IMR-90 (cell line): ENCODE measurements at regions not wholly inside any gene's neighbourhood (a gene's known extent, or its start where the extent isn't known, plus 50 kb on each side); places are given as distances from the start of the nearest gene placed in this dataset.
"Not testable (repeated sequence)": the region's sequence is repeated elsewhere in the genome, so short reads cannot be mapped to it uniquely, and the experiment has no call there.

Experiments used
- BHLHE40 ChIP-seq: fragments of 150-350 bp; IDR thresholded peaks from 2 replicates; pipeline ENCODE4 v1.6.1; 2016; ENCODE audit warnings: mild to moderate bottlenecking, low read depth, low read length
- CEBPB ChIP-seq: IDR thresholded peaks from 2 replicates; pipeline ENCODE4 v1.6.1; 2012; ENCODE audit warnings: low read depth, low read length, improper control_type of control experiment
- CTCF ChIP-seq: conservative IDR thresholded peaks from 2 replicates; pipeline ENCODE4 v1.5.1; 2012; ENCODE audit warnings: mild to moderate bottlenecking, low read depth, low read length, improper control_type of control experiment
- ELK1 ChIP-seq: fragments of 150-350 bp; IDR thresholded peaks from 2 replicates; pipeline ENCODE4 v1.6.1; 2016; ENCODE audit warnings: low read depth, mild to moderate bottlenecking, low read length, moderate library complexity, borderline replicate concordance
- FOS ChIP-seq: fragments of 150-350 bp; IDR thresholded peaks from 2 replicates; pipeline ENCODE4 v1.6.1; 2016; ENCODE audit warnings: low read depth, low read length
- MAFK ChIP-seq: IDR thresholded peaks from 2 replicates; pipeline ENCODE4 v1.6.1; 2012; ENCODE audit warnings: low read depth, low read length, improper control_type of control experiment
- POLR2A ChIP-seq: IDR thresholded peaks from 2 replicates; pipeline ENCODE4 v1.6.1; 2012; ENCODE audit warnings: mild to moderate bottlenecking, low read depth, low read length
- RAD21 ChIP-seq: IDR thresholded peaks from 2 replicates; pipeline ENCODE4 v1.6.1; 2012; ENCODE audit warnings: low read length, improper control_type of control experiment
- SMC3 ChIP-seq: fragments of 150-350 bp; IDR thresholded peaks from 2 replicates; pipeline ENCODE4 v1.6.1; 2016; ENCODE audit warnings: low read depth, mild to moderate bottlenecking, antibody characterized with exemption, low read length, moderate library complexity
- USF2 ChIP-seq: fragments of 150-350 bp; IDR thresholded peaks from 2 replicates; pipeline ENCODE4 v1.6.1; 2017; ENCODE audit warnings: mild to moderate bottlenecking, antibody characterized with exemption, low read length, low read depth

- TF ChIP-seq ELK1, CEBPB, FOS, CTCF, SMC3, POLR2A, USF2, BHLHE40, RAD21, MAFK: not testable (repeated sequence)
These were observed 149.9 kb downstream of the FAM174A start for GRCh38 chr5:100685122-100685521.
